Upper lobe of left lung (tissue), 4 donors: ENCODE measurements at regions not wholly inside any gene's neighbourhood (a gene's known extent, or its start where the extent isn't known, plus 50 kb on each side); places are given as distances from the start of the nearest gene placed in this dataset.

Experiments
- CTCF ChIP-seq, 6 experiments: fragments of 450-650 bp in 4 of 6; fragments of 200-600 bp in 2 of 6; sonication (generic) in 2 of 6; IDR thresholded peaks; one replicate each; pipeline ENCODE4 v1.5.1; 2016 to 2019; ENCODE audit warnings: antibody characterized with exemption in 6 of 6
- EP300 ChIP-seq, 4 donors: sonication (generic); formaldehyde crosslinking; IDR thresholded peaks; one replicate each; pipeline ENCODE4 v1.5.1; 2017; ENCODE audit warnings: antibody characterized with exemption in 4 of 4, control low read depth in 2 of 4
- POLR2A ChIP-seq, 4 donors: fragments of 450-650 bp; IDR thresholded peaks; one replicate each; pipeline ENCODE4 v1.5.1; 2016 to 2017; ENCODE audit warnings: antibody characterized with exemption in 4 of 4, mild to moderate bottlenecking in 2 of 4

GRCh38 chr19:28242317-28242927 is 970.5 kb downstream of the UQCRFS1 start:
- TF ChIP-seq EP300 (IDR thresholded peaks at IDR 0.05) (no peak), CTCF (IDR thresholded peaks at IDR 0.05) (peak in 5 of 6 experiments; percentile 12 to 24 (median 19)), POLR2A (IDR thresholded peaks at IDR 0.05) (no peak)
